ENCODE measurements at regions not wholly inside any gene's neighbourhood (a gene's known extent, or its start where the extent isn't known, plus 50 kb on each side); places are given as distances from the start of the nearest gene placed in this dataset.

- TF ChIP-seq ZNF8 (CRISPR knock-in tag; IDR thresholded peaks at IDR 0.05): no peak
- TF ChIP-seq TCF4 (CRISPR knock-in tag; IDR thresholded peaks at IDR 0.05; ENCODE audit: borderline replicate concordance): no peak
- TF ChIP-seq BACH2 (CRISPR knock-in tag; IDR thresholded peaks at IDR 0.05; ENCODE audit: borderline replicate concordance): no peak
- TF ChIP-seq ISL1 (CRISPR knock-in tag; IDR thresholded peaks at IDR 0.05): no peak
- ATAC-seq: no peak
Measured at GRCh38 chr15:93202405-93202804, 113.4 kb upstream of the RGMA start.

- TF ChIP-seq CREB5 (CRISPR knock-in tag; IDR thresholded peaks at IDR 0.05; ENCODE audit: low read depth): no peak
- ATAC-seq: no peak
Measured at GRCh38 chr15:93201940-93202339, 112.9 kb upstream of the RGMA start.

GRCh38 chr15:93200837-93201226 is 111.8 kb upstream of the RGMA start:
- ATAC-seq: no peak

GRCh38 chr15:93200081-93200836 is 111.2 kb upstream of the RGMA start:
- no peak for ATAC-seq
- TF ChIP-seq GLIS3 (CRISPR knock-in tag; IDR thresholded peaks at IDR 0.05) (no peak), ARNTL (CRISPR knock-in tag; IDR thresholded peaks at IDR 0.05; ENCODE audit: borderline replicate concordance, low read depth) (no peak), ZC3H10 (CRISPR knock-in tag; IDR thresholded peaks at IDR 0.05) (no peak), ZNF8 (CRISPR knock-in tag; IDR thresholded peaks at IDR 0.05) (no peak), TSHZ2 (CRISPR knock-in tag; IDR thresholded peaks at IDR 0.05) (no peak), CSDC2 (CRISPR knock-in tag; IDR thresholded peaks at IDR 0.05) (no peak), SNAI2 (CRISPR knock-in tag; IDR thresholded peaks at IDR 0.05) (no peak), OSR1 (CRISPR knock-in tag; IDR thresholded peaks at IDR 0.05) (no peak), RARB (CRISPR knock-in tag; IDR thresholded peaks at IDR 0.05) (no peak), ZFP3 (CRISPR knock-in tag; IDR thresholded peaks at IDR 0.05) (no peak), PPARA (CRISPR knock-in tag; IDR thresholded peaks at IDR 0.05; ENCODE audit: borderline replicate concordance) (no peak), ZNF70 (CRISPR knock-in tag; IDR thresholded peaks at IDR 0.05) (no peak), ISL1 (CRISPR knock-in tag; IDR thresholded peaks at IDR 0.05) (no peak)

More at GRCh38 chr15:93200837-93201226, 111.8 kb upstream of the RGMA start:
- no peak for TF ChIP-seq ZC3H10 (CRISPR knock-in tag; IDR thresholded peaks at IDR 0.05)
- TF ChIP-seq ARNTL (CRISPR knock-in tag; IDR thresholded peaks at IDR 0.05; ENCODE audit: borderline replicate concordance, low read depth): no peak
- no peak for TF ChIP-seq CSDC2 (CRISPR knock-in tag; IDR thresholded peaks at IDR 0.05)
- TF ChIP-seq ZFP3 (CRISPR knock-in tag; IDR thresholded peaks at IDR 0.05): no peak
- no peak for TF ChIP-seq TSHZ2 (CRISPR knock-in tag; IDR thresholded peaks at IDR 0.05)
- no peak for TF ChIP-seq PATZ1 (CRISPR knock-in tag; IDR thresholded peaks at IDR 0.05; ENCODE audit: borderline replicate concordance)
- TF ChIP-seq ZNF8 (CRISPR knock-in tag; IDR thresholded peaks at IDR 0.05): no peak
